IPS-15b (cell line): ENCODE measurements at regions not wholly inside any gene's neighbourhood (a gene's known extent, or its start where the extent isn't known, plus 50 kb on each side); places are given as distances from the start of the nearest gene placed in this dataset.

Experiments
- H3K27me3 ChIP-seq: one replicate; pipeline ENCODE4 v1.6.1; 2013; ENCODE audit warnings: low read length; ENCODE audit not compliant: control insufficient read depth, insufficient read depth
- H3K36me3 ChIP-seq: one replicate; pipeline ENCODE4 v1.6.1; 2013; ENCODE audit warnings: low read length; ENCODE audit not compliant: control insufficient read depth, insufficient read depth
- H3K4me1 ChIP-seq: one replicate; pipeline ENCODE4 v1.6.1; 2013; ENCODE audit warnings: mild to moderate bottlenecking, low read length; ENCODE audit not compliant: control insufficient read depth, insufficient read depth
- H3K4me3 ChIP-seq: one replicate; pipeline ENCODE4 v1.5.1; 2013; ENCODE audit warnings: low read depth, low read length
- H3K9ac ChIP-seq: one replicate; pipeline ENCODE4 v1.6.1; 2013; ENCODE audit warnings: low read depth, mild to moderate bottlenecking, low read length
- H3K9me3 ChIP-seq: one replicate; pipeline ENCODE4 v1.6.1; 2013; ENCODE audit warnings: mild to moderate bottlenecking, low read length; ENCODE audit not compliant: control insufficient read depth, insufficient read depth

DNA sequence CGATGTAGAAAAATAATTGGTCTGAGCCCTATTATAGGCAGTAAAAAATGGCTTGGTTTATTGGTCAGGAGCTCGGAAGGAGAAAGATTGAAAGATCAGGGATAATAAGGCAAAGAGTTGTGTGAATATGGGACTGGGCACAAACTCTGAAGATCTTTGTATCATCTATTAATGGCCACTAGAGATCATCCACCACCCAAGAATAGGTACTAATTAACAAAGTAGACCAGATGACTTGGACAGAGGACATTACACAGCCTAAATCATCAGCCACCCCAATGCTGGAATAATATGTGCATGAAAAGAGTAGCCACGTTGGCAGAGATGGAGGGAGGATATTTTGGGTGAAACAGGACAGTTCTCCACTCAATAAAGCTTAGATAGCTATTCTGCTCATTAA lies 364.1 kb downstream of the EFNA5 start:
- Histone ChIP-seq H3K27me3 (no peaks in the 10 kb centered on the region), H3K4me3 (no peak overlapping the region)

GRCh38 chr5:107306002-107306401 lies 364.7 kb downstream of the EFNA5 start:
- no peak overlapping the region for H3K4me3 ChIP-seq
- H3K36me3 ChIP-seq = no peaks in the 10 kb centered on the region
- H3K9ac ChIP-seq = no peak overlapping the region
- H3K9me3 ChIP-seq = no peaks in the 10 kb centered on the region
- peaks cover 4% of the 10 kb centered on the region for H3K4me1 ChIP-seq
- H3K27me3 ChIP-seq = no peaks in the 10 kb centered on the region

More for the DNA sequence above, 364.1 kb downstream of the EFNA5 start:
- no peaks in the 10 kb centered on the region for H3K4me1 ChIP-seq
- H3K9ac ChIP-seq = no peak overlapping the region
- no peaks in the 10 kb centered on the region for H3K9me3 ChIP-seq
- no peaks in the 10 kb centered on the region for H3K36me3 ChIP-seq

DNA sequence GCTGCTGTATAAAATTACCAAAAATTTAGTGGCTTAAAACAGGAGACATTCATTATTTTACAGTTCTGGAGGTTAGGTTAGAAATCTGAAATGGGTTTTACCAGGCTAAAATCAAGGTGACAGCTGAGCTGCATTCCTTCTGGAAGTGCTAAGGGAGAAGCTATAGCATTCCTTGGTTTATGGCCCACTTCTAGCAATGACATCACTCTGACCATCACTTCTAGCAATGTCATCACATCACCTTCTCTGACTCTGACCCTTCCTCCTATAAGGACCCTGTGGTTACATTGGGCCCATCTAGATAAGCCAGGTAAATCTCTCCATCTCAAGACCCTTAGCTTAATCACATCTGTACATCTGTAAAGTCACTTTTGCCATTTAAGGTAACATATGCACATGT lies 366.1 kb downstream of the EFNA5 start:
- H3K4me1 ChIP-seq = peaks cover 8% of the 10 kb centered on the region
- no peaks in the 10 kb centered on the region for H3K36me3 ChIP-seq
- no peaks in the 10 kb centered on the region for H3K9me3 ChIP-seq
- H3K9ac ChIP-seq = no peak overlapping the region
- H3K4me3 ChIP-seq = no peak overlapping the region
- no peaks in the 10 kb centered on the region for H3K27me3 ChIP-seq

DNA sequence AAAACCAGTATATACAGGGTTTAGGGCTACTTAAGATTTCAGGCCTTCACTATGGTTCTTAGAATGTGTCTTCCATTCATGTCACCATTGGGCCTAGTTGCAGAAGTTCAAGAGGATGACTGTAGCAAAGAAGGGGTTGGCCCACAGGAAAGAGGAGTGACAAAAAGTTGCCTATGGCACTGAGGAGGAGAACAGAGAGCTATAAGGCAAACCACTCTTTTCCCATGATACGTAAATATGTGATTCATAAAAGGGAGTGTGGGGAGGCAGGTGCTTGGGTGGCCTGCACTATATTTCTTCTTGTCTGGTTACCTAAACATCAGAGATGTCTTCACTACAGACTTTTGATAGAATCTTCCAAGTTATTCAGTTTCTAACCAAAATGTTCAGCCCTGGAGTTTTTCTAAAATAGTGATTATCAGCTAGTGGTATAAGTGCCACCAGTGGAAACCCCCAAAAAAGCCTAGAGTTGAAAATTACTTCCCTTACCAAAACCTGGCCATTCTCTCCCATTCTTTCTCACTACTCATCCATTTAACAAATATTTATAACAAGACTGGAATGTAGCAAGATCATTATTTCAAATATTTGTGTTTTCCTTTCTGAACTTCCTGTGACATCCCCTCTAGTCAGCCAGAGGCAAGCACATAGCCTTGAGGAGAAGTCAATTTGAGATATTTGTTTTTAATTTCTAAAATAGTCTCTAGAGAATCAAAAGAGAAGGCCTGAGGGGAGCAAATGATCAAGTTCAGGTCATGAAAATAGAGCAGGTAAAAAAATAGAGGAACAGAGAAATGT lies 367.4 kb downstream of the EFNA5 start:
- Histone ChIP-seq H3K9ac (no peak overlapping the region), H3K4me3 (no peak overlapping the region), H3K27me3 (no peaks in the 10 kb centered on the region), H3K36me3 (no peaks in the 10 kb centered on the region), H3K4me1 (peaks cover 8% of the 10 kb centered on the region), H3K9me3 (no peaks in the 10 kb centered on the region)

GRCh38 chr5:107302441-107302840 lies 368.3 kb downstream of the EFNA5 start:
- Histone ChIP-seq H3K36me3 (no peaks in the 10 kb centered on the region), H3K4me1 (peaks cover 8% of the 10 kb centered on the region), H3K27me3 (no peaks in the 10 kb centered on the region), H3K4me3 (no peak overlapping the region), H3K9ac (no peak overlapping the region), H3K9me3 (no peaks in the 10 kb centered on the region)

- Histone ChIP-seq H3K4me1 (peaks cover 8% of the 10 kb centered on the region), H3K9me3 (no peaks in the 10 kb centered on the region), H3K4me3 (no peak overlapping the region), H3K27me3 (no peaks in the 10 kb centered on the region), H3K9ac (no peak overlapping the region), H3K36me3 (no peaks in the 10 kb centered on the region)
Measured at GRCh38 chr5:107301999-107302398, 368.7 kb downstream of the EFNA5 start.

DNA sequence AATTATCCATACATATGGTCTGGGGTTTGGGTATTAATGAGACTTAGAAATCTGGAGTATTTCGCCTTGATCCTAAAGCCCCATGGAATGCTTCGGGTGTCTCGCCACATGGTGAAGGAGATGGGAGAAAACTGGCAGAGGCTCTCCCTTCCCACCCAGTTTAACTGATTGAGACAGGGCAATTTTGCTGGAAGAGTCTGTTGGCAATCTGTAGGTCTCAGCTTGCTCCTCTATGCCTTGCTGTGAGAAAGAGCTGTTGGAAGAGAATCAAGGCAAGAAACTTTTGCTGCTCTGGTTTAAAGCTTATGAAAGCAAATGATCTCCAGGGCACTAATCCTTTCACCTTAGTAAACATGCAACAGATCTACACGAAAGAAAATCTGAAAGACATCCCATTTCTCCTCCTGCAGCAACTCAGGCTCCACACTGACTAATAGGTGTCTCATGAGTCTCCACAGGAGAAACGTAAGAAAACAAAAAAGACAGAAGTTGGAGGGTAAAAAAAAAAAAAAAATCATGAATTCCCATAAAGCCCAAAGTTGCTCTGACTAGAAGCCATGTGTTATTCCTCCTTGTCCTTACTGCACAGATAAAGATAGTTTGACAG lies 369.9 kb downstream of the EFNA5 start:
- no peak overlapping the region for H3K9ac ChIP-seq

GRCh38 chr5:107296572-107296971 lies 374.2 kb downstream of the EFNA5 start:
- no peaks in the 10 kb centered on the region for H3K36me3 ChIP-seq
- no peak overlapping the region for H3K9ac ChIP-seq

More for the DNA sequence above, 369.9 kb downstream of the EFNA5 start:
- H3K27me3 ChIP-seq = no peaks in the 10 kb centered on the region
- H3K4me1 ChIP-seq = peaks cover 8% of the 10 kb centered on the region
- no peaks in the 10 kb centered on the region for H3K36me3 ChIP-seq
- no peaks in the 10 kb centered on the region for H3K9me3 ChIP-seq
- H3K4me3 ChIP-seq = no peak overlapping the region

GRCh38 chr5:107295914-107296313 lies 374.8 kb downstream of the EFNA5 start:
- H3K4me3 ChIP-seq = no peak overlapping the region
- peaks cover 6% of the 10 kb centered on the region for H3K4me1 ChIP-seq
- no peaks in the 10 kb centered on the region for H3K27me3 ChIP-seq
- no peak overlapping the region for H3K9ac ChIP-seq
- no peaks in the 10 kb centered on the region for H3K36me3 ChIP-seq
- H3K9me3 ChIP-seq = no peaks in the 10 kb centered on the region

More at GRCh38 chr5:107296572-107296971, 374.2 kb downstream of the EFNA5 start:
- no peaks in the 10 kb centered on the region for H3K9me3 ChIP-seq
- no peaks in the 10 kb centered on the region for H3K27me3 ChIP-seq
- H3K4me3 ChIP-seq = no peak overlapping the region
- peaks cover 11% of the 10 kb centered on the region for H3K4me1 ChIP-seq

GRCh38 chr5:107294669-107295068 lies 376.1 kb downstream of the EFNA5 start:
- Histone ChIP-seq H3K36me3 (no peaks in the 10 kb centered on the region), H3K4me1 (peaks cover 3% of the 10 kb centered on the region), H3K4me3 (no peak overlapping the region), H3K27me3 (no peaks in the 10 kb centered on the region), H3K9me3 (no peaks in the 10 kb centered on the region), H3K9ac (no peak overlapping the region)

- H3K9me3 ChIP-seq = no peaks in the 10 kb centered on the region
- H3K27me3 ChIP-seq = no peaks in the 10 kb centered on the region
- peaks cover 3% of the 10 kb centered on the region for H3K4me1 ChIP-seq
- no peak overlapping the region for H3K4me3 ChIP-seq
- H3K36me3 ChIP-seq = no peaks in the 10 kb centered on the region
- H3K9ac ChIP-seq = no peak overlapping the region
Measured at GRCh38 chr5:107294211-107294550, 376.6 kb downstream of the EFNA5 start.

DNA sequence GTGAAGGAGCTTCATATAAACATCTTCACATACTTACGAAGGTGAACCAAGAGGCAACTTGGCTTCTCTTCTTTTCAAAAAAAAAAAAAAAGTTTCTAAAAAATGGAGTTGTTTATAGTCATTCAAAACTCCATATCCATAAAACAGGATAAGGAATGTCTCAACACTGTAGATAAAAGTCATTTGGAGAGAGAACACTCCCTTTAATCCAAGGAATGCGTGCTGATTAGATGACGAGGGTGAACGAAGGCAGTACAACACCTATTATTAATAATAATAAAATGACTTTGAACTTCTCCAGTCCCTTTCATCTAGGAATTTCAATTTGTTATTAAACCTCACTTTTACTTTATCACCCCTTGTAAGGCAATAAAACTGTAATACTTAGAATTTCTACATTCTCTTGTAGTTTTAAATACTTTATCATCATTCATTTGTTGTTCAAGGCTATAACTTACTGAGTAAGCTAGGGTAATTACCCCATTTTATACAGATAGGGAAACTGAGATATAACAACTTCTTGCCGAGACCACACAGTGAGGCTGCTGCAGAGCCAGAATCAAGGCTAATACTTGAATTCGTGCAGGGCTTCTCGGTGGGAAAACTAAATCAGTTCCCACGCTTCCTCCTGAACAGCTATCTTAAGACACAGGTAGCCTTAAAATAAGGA lies 377.1 kb downstream of the EFNA5 start:
- Histone ChIP-seq H3K9ac (no peak overlapping the region), H3K9me3 (no peaks in the 10 kb centered on the region), H3K4me3 (no peak overlapping the region), H3K27me3 (no peaks in the 10 kb centered on the region), H3K36me3 (no peaks in the 10 kb centered on the region), H3K4me1 (peaks cover 3% of the 10 kb centered on the region)
